DOHH2 (cell line): ENCODE measurements at regions not wholly inside any gene's neighbourhood (a gene's known extent, or its start where the extent isn't known, plus 50 kb on each side); places are given as distances from the start of the nearest gene placed in this dataset.

Source experiments
- CTCF ChIP-seq: fragments of 200-600 bp; sonication (generic); IDR thresholded peaks from one replicate; pipeline ENCODE4 v1.5.1; 2014; ENCODE audit warnings: antibody characterized with exemption, mild to moderate bottlenecking, low read depth, low read length; ENCODE audit not compliant: poor library complexity, severe bottlenecking
- EZH2phosphoT487 ChIP-seq: fragments of 200-600 bp; sonication (generic); IDR thresholded peaks from 2 replicates; pipeline ENCODE4 v1.6.1; 2017; ENCODE audit warnings: borderline replicate concordance, mild to moderate bottlenecking, antibody characterized with exemption, low read length, moderate library complexity, mixed read lengths

DNA sequence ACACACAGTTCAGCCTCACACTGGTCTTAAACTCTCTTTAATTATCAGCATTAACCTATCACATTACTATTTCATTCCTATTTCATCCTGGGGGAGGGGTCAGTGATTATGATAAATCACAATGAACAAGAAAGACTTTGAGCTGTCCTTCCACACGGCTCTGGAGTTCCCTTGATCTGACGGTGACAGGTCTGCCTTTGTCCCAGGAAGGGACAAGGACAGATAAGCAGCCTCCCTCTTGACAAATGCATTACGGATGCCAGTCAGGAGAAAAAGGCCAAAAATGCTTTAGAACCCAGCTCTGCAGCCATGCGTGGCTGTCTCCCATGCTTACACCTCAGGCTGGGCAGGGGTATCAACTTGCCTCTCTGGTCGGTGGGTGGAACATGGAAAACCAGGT is 281.7 kb downstream of the BCL11A start:
- no peak for TF ChIP-seq CTCF
- TF ChIP-seq EZH2phosphoT487 = no peak
